Inflammatory macrophage (primary cell): ENCODE measurements at regions not wholly inside any gene's neighbourhood (a gene's known extent, or its start where the extent isn't known, plus 50 kb on each side); places are given as distances from the start of the nearest gene placed in this dataset.

Experiments used
- DNase-seq, 2 donors: peaks; one replicate each; pipeline ENCODE4 v3.0.0-alpha.2; 2020 to 2022

DNA sequence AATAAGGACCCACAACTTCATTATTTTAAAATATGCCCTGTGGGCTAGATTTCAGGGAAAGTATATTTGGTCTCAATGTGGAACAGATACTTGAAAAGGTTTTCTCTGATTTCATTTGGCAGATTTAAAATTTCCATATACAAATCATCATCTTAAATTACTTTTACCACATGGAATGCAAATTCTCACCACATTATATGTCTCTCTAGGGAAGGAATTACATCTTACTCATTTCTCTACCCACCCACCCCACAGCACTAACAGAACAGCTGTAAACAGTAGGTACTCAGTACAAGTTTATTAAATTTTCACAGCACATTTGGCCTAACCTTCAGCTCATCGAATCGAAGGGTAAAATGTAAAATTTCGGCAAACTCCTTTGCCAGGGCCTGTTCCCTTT is 104.0 kb downstream of the CYRIA start:
- no peak for DNase-seq

DNA sequence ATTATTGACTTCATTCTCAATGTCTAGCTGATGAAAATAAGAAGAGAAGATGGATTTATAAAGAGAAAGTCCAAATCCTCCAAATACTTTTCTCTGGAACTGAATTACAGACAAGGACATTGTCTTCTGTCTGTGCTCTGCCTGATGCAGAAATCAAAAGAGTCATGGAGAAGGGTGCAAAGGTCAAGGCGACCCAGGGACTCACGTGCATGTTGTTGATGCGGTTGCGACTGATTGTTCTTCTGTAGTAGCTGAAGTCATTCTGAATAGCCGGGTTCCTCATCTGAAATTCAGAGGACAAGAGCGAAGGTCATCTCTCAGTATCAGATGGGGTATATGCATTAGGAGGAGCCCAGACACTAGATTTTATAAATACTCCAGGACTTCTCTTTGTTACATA is 104.4 kb downstream of the CYRIA start:
- no peak for DNase-seq

DNA sequence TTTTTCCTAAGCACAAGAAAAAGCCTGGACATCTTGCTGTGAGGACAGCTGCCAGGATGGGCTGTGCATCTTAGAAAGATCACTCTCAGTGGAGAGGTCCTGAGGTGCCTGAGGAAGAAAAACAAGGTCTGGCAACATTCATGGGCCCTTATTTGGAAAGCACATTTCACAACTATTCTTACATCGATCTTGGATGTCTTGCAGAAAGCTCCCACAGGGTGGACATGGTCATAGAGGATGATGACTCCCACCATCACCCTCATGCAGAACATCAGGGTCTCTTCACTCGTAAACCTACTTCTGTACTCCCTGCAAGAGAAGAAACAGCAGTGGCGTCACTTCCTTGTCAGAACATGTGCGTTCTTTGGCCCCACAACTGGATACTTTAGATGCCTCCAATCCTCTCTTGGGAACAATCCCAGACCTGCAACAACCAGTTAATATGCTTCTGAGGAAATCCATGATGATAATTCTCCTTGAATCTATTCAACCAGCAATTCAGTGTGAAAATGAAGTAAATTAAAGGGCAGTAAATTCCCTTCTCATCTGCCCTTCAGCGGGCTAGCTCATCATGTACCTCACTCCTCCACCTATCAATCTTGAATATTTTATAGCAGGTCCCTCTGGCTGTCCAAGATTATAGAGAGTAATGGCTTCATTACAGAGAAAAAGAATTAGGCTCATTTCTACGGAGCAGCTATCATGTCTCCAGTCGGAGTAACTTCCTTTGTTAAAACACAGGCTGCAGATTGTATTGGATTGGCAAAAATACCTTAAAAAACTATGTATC is 106.2 kb downstream of the CYRIA start:
- DNase-seq: no peak

DNA sequence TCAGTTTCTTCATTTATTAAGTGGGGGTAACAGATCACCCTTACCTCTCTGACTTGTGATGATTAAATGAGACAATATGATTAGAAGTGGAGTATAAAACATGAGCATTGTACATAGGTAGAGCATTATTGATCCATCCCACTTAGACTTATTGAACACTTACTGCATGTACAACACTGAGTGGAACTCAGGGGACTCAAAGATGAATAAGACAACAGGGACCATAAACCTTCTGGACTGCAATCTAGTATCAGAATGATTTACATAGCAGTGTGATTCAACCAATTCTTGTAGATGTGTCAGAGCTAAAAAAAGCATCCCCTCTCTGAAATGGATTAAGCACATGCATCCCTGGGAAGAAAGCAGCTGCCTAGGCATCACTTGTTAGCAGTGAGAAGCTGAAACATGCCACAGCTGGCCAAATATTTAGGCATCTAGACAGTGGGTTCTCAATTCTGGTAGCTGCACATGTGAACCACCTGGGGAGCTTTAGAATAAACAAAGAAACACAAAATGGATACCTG is 111.5 kb downstream of the CYRIA start:
- no peak for DNase-seq

DNA sequence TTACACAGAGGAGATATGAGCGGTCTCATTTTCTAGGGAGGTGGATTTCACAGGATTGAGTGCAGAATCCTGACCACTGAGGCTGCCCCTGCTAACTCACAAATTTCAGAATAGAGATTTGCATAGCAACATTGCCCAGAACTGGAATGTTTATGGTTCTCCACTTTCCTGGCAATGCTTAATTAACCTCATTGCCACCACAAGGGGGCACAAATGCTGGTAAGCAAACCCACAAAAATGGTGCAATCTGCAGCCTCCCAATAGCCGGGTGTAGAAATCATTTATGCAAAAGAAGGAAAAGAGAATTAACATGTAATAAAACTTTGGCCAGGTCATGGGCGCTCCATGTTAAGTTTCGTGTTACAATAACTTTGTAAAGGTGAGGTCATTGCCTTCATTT is 112.4 kb downstream of the CYRIA start:
- DNase-seq: peak; percentile 69 to 73

- DNase-seq: no peak
These were observed 113.4 kb downstream of the CYRIA start for GRCh38 chr2:16552202-16552601.

GRCh38 chr2:16548036-16548435 is 117.6 kb downstream of the CYRIA start:
- no peak for DNase-seq

DNA sequence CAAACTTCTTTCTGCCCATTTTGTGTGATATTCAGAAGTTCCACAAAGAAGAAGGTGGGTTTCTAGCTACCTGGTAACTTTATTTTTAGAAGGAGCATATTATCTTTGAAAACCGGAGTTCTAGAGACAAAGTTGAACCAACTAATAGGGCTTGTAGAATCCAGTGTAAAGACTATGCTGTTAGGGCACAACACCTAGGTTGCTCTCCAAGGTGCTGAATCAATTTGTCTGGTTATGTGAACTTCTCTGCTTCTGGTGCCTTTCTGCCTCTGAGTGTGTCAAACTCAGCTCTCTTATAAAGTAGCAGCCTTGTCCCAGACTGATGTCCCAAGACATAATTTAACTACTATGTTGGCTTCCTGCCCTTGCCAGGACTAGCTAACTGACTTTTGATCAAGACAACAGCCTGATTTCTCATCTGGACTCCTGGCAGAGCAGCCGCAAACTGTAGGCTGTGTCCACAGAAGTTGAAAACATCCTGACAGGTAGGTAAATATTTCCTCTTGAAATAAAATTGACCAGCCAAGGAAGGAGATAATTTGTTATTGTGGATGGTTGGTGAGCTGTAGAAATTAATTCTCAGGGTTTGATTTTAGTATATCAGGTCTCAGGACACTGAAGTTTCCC is 119.4 kb downstream of the CYRIA start:
- peak; percentile 15 to 26 for DNase-seq

- DNase-seq: no peak
These were observed 126.9 kb downstream of the CYRIA start for GRCh38 chr2:16538707-16539106.

- no peak for DNase-seq
These were observed 128.3 kb downstream of the CYRIA start for GRCh38 chr2:16537347-16537746.

- DNase-seq: no peak
These were observed 139.4 kb downstream of the CYRIA start for GRCh38 chr2:16526193-16526592.

- DNase-seq: peak; percentile 39 to 56
These were observed 140.3 kb downstream of the CYRIA start for GRCh38 chr2:16525265-16525887.

GRCh38 chr2:16523711-16524110 is 141.9 kb downstream of the CYRIA start:
- no peak for DNase-seq

- no peak for DNase-seq
These were observed 143.4 kb downstream of the CYRIA start for GRCh38 chr2:16522031-16522831.

DNA sequence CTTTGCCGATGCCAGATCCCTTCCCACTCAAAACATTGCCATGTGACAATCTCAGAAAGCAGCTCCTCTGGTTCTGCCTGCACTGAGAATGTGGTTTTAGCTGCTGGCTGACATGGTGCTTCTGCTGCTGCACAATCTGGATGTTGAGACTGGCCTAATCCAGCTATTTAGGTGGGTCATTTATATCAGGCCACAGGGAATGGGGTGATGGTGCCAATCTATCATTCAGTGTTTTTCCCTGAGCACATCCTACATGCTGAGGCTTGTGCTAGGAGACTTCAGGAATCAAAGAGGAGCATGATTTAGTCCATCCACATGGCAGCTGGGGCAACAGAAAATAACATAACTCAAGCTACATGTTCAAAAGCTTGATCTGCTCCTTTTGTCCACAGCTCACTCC is 144.7 kb downstream of the CYRIA start:
- DNase-seq: no peak

- no peak for DNase-seq
These were observed 149.9 kb downstream of the CYRIA start for GRCh38 chr2:16515696-16516095.

- no peak for DNase-seq
These were observed 152.0 kb downstream of the CYRIA start for GRCh38 chr2:16513626-16514025.

DNA sequence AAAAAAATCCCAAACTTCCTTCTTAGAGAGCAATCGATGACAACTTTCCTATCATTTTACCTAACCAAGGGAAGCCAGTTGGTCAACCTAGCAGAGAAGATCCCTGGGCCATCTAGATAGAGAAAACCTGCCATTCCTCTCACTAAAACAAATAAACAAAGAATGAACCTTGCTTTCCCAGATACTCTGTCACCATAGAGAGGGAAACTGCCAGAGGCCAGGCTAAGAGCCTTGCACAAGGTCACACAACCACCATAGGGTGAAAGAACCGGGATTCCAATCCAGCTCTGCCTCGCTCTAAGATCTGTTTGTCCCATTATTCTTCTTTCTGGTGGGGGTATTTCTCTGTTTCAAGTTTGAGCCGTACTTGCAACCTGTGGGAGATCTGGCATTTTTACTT is 154.6 kb downstream of the CYRIA start:
- no peak for DNase-seq

DNA sequence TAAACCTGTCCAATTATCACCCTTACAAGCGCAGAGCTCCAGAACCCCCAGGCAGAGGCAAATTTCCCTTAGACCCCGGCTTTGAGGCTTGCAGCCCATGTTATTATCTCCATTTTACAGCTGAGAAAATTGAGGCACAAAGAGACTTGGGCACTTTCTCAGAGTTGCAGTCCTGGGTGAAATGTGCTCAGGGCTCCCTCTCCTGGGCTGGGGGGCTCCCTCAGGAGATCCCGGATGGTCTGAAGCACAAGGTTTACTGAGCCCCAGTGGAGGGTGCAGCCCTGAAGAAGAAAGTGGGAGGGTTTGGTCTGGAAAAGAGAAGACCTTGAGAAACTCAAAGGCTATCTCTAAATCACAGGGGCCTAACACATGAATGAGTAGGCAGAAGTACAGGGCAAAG is 156.6 kb downstream of the CYRIA start:
- DNase-seq: no peak

- DNase-seq: no peak
These were observed 157.2 kb downstream of the CYRIA start for GRCh38 chr2:16508490-16508851.

GRCh38 chr2:16507655-16508489 is 157.8 kb downstream of the CYRIA start:
- peak in 1 of 2 donors; percentile 32 for DNase-seq

GRCh38 chr2:16506366-16506765 is 159.3 kb downstream of the CYRIA start:
- DNase-seq: no peak
